ENCODE measurements at regions not wholly inside any gene's neighbourhood (a gene's known extent, or its start where the extent isn't known, plus 50 kb on each side); places are given as distances from the start of the nearest gene placed in this dataset.
"Not testable (repeated sequence)": the region's sequence is repeated elsewhere in the genome, so short reads cannot be mapped to it uniquely, and the experiment has no call there.

DNA sequence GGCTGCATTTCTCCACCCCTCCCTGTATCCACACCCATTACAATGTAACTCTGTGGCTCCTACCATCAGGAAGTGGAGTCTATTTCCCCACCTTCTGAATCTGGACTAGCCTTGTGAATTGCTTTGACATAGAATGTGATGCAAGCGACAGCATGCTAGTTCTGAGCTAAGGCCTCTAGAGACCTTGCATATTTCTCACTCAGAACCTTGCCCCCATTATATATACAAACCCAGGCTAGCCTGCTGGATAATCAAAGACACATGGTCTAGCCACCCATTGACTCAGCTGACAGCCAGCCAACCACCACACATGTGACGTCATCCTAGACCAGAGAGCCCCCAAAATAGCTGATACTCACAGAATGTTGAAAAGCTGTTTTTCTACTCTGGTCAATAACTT lies 77.9 kb downstream of the CCDC71L start:
- H3K27me3 ChIP-seq (ENCODE audit: insufficient read depth, low read length) = no peaks in the 10 kb centered on the region
- no peaks in the 10 kb centered on the region for H3K36me3 ChIP-seq (ENCODE audit: insufficient read depth, low read length)
- H3K4me3 ChIP-seq (ENCODE audit: low read depth, low read length) = no peak overlapping the region
- H3K4me1 ChIP-seq (ENCODE audit: control insufficient read depth, insufficient read depth, low read length, unreplicated experiment) = peaks cover 7% of the 10 kb centered on the region
- H2AFZ ChIP-seq (ENCODE audit: low read length, unreplicated experiment) = no peak overlapping the region
- H3K79me2 ChIP-seq (ENCODE audit: control insufficient read depth, insufficient read depth, low read length, unreplicated experiment) = no peaks in the 10 kb centered on the region
- no peak overlapping the region for H3K27ac ChIP-seq (ENCODE audit: low read depth, low read length)

GRCh38 chr7:106582365-106582764 lies 78.6 kb downstream of the CCDC71L start:
- no peak overlapping the region for H2AFZ ChIP-seq (ENCODE audit: low read length, unreplicated experiment)
- peaks cover 7% of the 10 kb centered on the region for H3K4me1 ChIP-seq (ENCODE audit: control insufficient read depth, insufficient read depth, low read length, unreplicated experiment)
- no peaks in the 10 kb centered on the region for H3K79me2 ChIP-seq (ENCODE audit: control insufficient read depth, insufficient read depth, low read length, unreplicated experiment)
- no peaks in the 10 kb centered on the region for H3K27me3 ChIP-seq (ENCODE audit: insufficient read depth, low read length)
- no peak overlapping the region for H3K27ac ChIP-seq (ENCODE audit: low read depth, low read length)
- no peak overlapping the region for H3K4me3 ChIP-seq (ENCODE audit: low read depth, low read length)
- no peaks in the 10 kb centered on the region for H3K36me3 ChIP-seq (ENCODE audit: insufficient read depth, low read length)

- H3K4me3 ChIP-seq (ENCODE audit: low read depth, low read length); H3K27me3 ChIP-seq (ENCODE audit: insufficient read depth, low read length); H3K79me2 ChIP-seq (ENCODE audit: control insufficient read depth, insufficient read depth, low read length, unreplicated experiment); H3K27ac ChIP-seq (ENCODE audit: low read depth, low read length); H2AFZ ChIP-seq (ENCODE audit: low read length, unreplicated experiment); H3K4me1 ChIP-seq (ENCODE audit: control insufficient read depth, insufficient read depth, low read length, unreplicated experiment); H3K36me3 ChIP-seq (ENCODE audit: insufficient read depth, low read length): not testable (repeated sequence)
These were observed 81.9 kb downstream of the CCDC71L start for GRCh38 chr7:106579086-106579485.

GRCh38 chr7:106575138-106575823 lies 85.7 kb downstream of the CCDC71L start:
- Histone ChIP-seq H3K27ac (ENCODE audit: low read depth, low read length) (no peak overlapping the region), H2AFZ (ENCODE audit: low read length, unreplicated experiment) (no peak overlapping the region), H3K36me3 (ENCODE audit: insufficient read depth, low read length) (no peaks in the 10 kb centered on the region), H3K27me3 (ENCODE audit: insufficient read depth, low read length) (no peaks in the 10 kb centered on the region), H3K4me1 (ENCODE audit: control insufficient read depth, insufficient read depth, low read length, unreplicated experiment) (no peaks in the 10 kb centered on the region), H3K4me3 (ENCODE audit: low read depth, low read length) (no peak overlapping the region), H3K79me2 (ENCODE audit: control insufficient read depth, insufficient read depth, low read length, unreplicated experiment) (no peaks in the 10 kb centered on the region)

DNA sequence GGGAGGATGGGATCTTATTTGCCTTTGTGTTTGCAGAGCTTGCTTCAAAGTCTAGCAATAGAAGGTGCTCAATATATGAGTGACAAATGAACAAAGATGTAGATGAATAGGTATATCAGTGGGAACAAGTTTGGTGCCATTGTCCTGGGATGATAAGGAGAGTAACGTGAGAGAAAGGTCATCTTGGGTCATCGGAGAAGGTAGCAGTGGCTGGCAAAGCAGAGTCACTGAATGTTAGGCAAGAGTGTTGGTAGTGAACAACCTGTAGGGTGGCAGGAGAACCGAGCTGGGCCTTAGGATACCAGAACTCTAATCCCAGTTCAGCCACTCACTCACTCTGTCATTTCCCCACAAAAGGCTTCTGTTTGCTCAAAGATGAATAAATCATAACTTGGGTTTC lies 87.2 kb downstream of the CCDC71L start:
- H2AFZ ChIP-seq (ENCODE audit: low read length, unreplicated experiment) = no peak overlapping the region
- peaks cover 6% of the 10 kb centered on the region for H3K4me1 ChIP-seq (ENCODE audit: control insufficient read depth, insufficient read depth, low read length, unreplicated experiment)

GRCh38 chr7:106573125-106573663 lies 87.8 kb downstream of the CCDC71L start:
- Histone ChIP-seq H3K36me3 (ENCODE audit: insufficient read depth, low read length) (no peaks in the 10 kb centered on the region), H3K4me1 (ENCODE audit: control insufficient read depth, insufficient read depth, low read length, unreplicated experiment) (peaks cover 10% of the 10 kb centered on the region), H2AFZ (ENCODE audit: low read length, unreplicated experiment) (no peak overlapping the region), H3K27ac (ENCODE audit: low read depth, low read length) (no peak overlapping the region), H3K27me3 (ENCODE audit: insufficient read depth, low read length) (no peaks in the 10 kb centered on the region), H3K79me2 (ENCODE audit: control insufficient read depth, insufficient read depth, low read length, unreplicated experiment) (no peaks in the 10 kb centered on the region), H3K4me3 (ENCODE audit: low read depth, low read length) (no peak overlapping the region)

More for the DNA sequence above, 87.2 kb downstream of the CCDC71L start:
- Histone ChIP-seq H3K27me3 (ENCODE audit: insufficient read depth, low read length) (no peaks in the 10 kb centered on the region), H3K36me3 (ENCODE audit: insufficient read depth, low read length) (no peaks in the 10 kb centered on the region), H3K4me3 (ENCODE audit: low read depth, low read length) (no peak overlapping the region), H3K79me2 (ENCODE audit: control insufficient read depth, insufficient read depth, low read length, unreplicated experiment) (no peaks in the 10 kb centered on the region), H3K27ac (ENCODE audit: low read depth, low read length) (no peak overlapping the region)

DNA sequence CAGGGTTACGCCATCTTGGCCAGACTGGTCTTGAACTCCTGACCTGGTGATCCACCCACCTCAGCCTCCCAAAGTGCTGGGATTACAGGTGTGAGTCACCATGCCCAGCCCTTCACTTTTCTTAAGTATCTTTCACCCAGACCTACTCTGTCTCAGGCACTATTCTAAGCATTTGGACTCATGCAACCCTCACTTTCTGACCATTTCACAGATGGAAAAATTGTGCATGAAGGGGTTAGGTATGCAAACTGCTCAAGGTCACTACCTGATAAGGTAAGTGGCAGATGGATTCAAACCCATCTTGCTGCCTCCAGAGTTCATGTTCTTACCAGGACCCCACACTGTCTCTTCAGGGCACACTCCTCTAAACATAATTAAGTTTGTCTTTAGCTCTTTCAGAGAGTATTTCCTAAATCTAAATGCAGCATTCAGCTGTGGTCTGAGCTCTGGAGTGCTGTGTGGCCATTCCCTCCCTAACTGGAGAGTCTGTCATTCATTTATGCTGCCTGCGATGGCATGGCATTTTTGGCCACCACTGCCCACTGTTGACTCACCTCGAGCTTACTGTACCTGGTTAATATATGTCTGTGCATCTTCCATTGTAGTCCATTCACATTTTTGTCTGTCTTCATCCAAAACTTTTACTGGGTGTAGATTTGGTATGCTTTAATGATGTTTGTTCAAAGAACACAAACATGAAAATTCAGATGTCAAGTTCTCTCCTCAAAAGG lies 88.4 kb downstream of the CCDC71L start:
- Histone ChIP-seq H3K4me3 (ENCODE audit: low read depth, low read length) (no peak overlapping the region), H3K79me2 (ENCODE audit: control insufficient read depth, insufficient read depth, low read length, unreplicated experiment) (no peaks in the 10 kb centered on the region), H3K27me3 (ENCODE audit: insufficient read depth, low read length) (no peaks in the 10 kb centered on the region), H3K36me3 (ENCODE audit: insufficient read depth, low read length) (no peaks in the 10 kb centered on the region), H3K27ac (ENCODE audit: low read depth, low read length) (no peak overlapping the region), H2AFZ (ENCODE audit: low read length, unreplicated experiment) (no peak overlapping the region), H3K4me1 (ENCODE audit: control insufficient read depth, insufficient read depth, low read length, unreplicated experiment) (peaks cover 10% of the 10 kb centered on the region)

- H3K4me1 ChIP-seq (ENCODE audit: control insufficient read depth, insufficient read depth, low read length, unreplicated experiment) = peaks cover 10% of the 10 kb centered on the region
- no peak overlapping the region for H3K4me3 ChIP-seq (ENCODE audit: low read depth, low read length)
- no peak overlapping the region for H3K27ac ChIP-seq (ENCODE audit: low read depth, low read length)
- no peaks in the 10 kb centered on the region for H3K36me3 ChIP-seq (ENCODE audit: insufficient read depth, low read length)
- no peaks in the 10 kb centered on the region for H3K27me3 ChIP-seq (ENCODE audit: insufficient read depth, low read length)
- no peak overlapping the region for H2AFZ ChIP-seq (ENCODE audit: low read length, unreplicated experiment)
- H3K79me2 ChIP-seq (ENCODE audit: control insufficient read depth, insufficient read depth, low read length, unreplicated experiment) = no peaks in the 10 kb centered on the region
These were observed 89.4 kb downstream of the CCDC71L start for GRCh38 chr7:106571563-106571962.

DNA sequence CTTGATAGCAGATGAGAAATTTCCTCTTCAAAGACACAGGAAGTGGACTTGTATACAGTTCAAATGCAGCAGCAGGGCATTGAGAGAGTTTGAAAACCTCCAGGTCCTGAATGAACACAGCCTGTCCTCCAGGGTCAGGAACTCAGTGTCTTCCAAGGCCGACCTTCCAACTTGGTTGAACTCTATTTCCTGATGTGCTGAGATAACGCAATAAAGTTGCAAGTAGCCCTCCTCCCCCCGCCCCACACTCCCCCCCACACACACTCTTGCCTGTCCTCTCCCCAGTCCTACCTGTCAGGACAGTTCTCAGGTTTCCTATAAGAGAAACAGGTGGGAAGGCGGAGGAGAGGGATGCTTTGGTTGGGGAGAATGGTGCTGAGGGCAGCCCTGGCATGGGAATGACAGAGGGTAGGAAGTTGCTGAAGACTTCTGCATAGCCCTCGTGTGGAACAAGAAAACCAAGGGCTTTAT lies 90.0 kb downstream of the CCDC71L start:
- Histone ChIP-seq H2AFZ (ENCODE audit: low read length, unreplicated experiment) (no peak overlapping the region), H3K79me2 (ENCODE audit: control insufficient read depth, insufficient read depth, low read length, unreplicated experiment) (no peaks in the 10 kb centered on the region), H3K4me1 (ENCODE audit: control insufficient read depth, insufficient read depth, low read length, unreplicated experiment) (peaks cover 10% of the 10 kb centered on the region), H3K27me3 (ENCODE audit: insufficient read depth, low read length) (no peaks in the 10 kb centered on the region), H3K27ac (ENCODE audit: low read depth, low read length) (no peak overlapping the region), H3K36me3 (ENCODE audit: insufficient read depth, low read length) (no peaks in the 10 kb centered on the region), H3K4me3 (ENCODE audit: low read depth, low read length) (no peak overlapping the region)

- H2AFZ ChIP-seq (ENCODE audit: low read length, unreplicated experiment) = no peak overlapping the region
These were observed 90.8 kb downstream of the CCDC71L start for GRCh38 chr7:106570146-106570545.

GRCh38 chr7:106569500-106569929 lies 91.4 kb downstream of the CCDC71L start:
- Histone ChIP-seq H3K27me3 (ENCODE audit: insufficient read depth, low read length) (no peaks in the 10 kb centered on the region), H2AFZ (ENCODE audit: low read length, unreplicated experiment) (no peak overlapping the region), H3K36me3 (ENCODE audit: insufficient read depth, low read length) (no peaks in the 10 kb centered on the region), H3K4me1 (ENCODE audit: control insufficient read depth, insufficient read depth, low read length, unreplicated experiment) (peaks cover 10% of the 10 kb centered on the region), H3K79me2 (ENCODE audit: control insufficient read depth, insufficient read depth, low read length, unreplicated experiment) (no peaks in the 10 kb centered on the region), H3K4me3 (ENCODE audit: low read depth, low read length) (no peak overlapping the region), H3K27ac (ENCODE audit: low read depth, low read length) (no peak overlapping the region)

More at GRCh38 chr7:106570146-106570545, 90.8 kb downstream of the CCDC71L start:
- Histone ChIP-seq H3K79me2 (ENCODE audit: control insufficient read depth, insufficient read depth, low read length, unreplicated experiment) (no peaks in the 10 kb centered on the region), H3K27me3 (ENCODE audit: insufficient read depth, low read length) (no peaks in the 10 kb centered on the region), H3K36me3 (ENCODE audit: insufficient read depth, low read length) (no peaks in the 10 kb centered on the region), H3K4me3 (ENCODE audit: low read depth, low read length) (no peak overlapping the region), H3K4me1 (ENCODE audit: control insufficient read depth, insufficient read depth, low read length, unreplicated experiment) (peaks cover 10% of the 10 kb centered on the region), H3K27ac (ENCODE audit: low read depth, low read length) (no peak overlapping the region)
